CD4-positive, alpha-beta T cell (primary cell): ENCODE measurements at regions not wholly inside any gene's neighbourhood (a gene's known extent, or its start where the extent isn't known, plus 50 kb on each side); places are given as distances from the start of the nearest gene placed in this dataset.
"Not testable (repeated sequence)": the region's sequence is repeated elsewhere in the genome, so short reads cannot be mapped to it uniquely, and the experiment has no call there.

ENCODE experiments used
- ATAC-seq: fragments of 200-7000 bp; cut with Tn5 transposase; one replicate; pipeline ENCODE4 v1.10.0; 2022; ENCODE audit warnings: mild to moderate bottlenecking; ENCODE audit not compliant: poor library complexity
- CTCF ChIA-PET: fragments of 350-600 bp; sonication (Branson Sonifier 250); formaldehyde crosslinking; loops from one replicate; lab custom pipeline; 2021; ENCODE audit warnings: antibody characterized with exemption, inconsistent platforms; lab: Charles Lee
- POLR2A ChIA-PET: fragments of 350-600 bp; sonication (Branson Sonifier 250); formaldehyde crosslinking; loops from one replicate; lab custom pipeline; 2021; ENCODE audit warnings: antibody characterized with exemption, inconsistent platforms; lab: Charles Lee
- DNase-seq, 14 experiments: peaks; one replicate each; pipeline ENCODE4 v3.0.0-alpha.2; 2013 to 2020; ENCODE audit warnings: mixed read lengths in 2 of 14
- H3K27ac ChIP-seq, 2 donors: one replicate each; pipeline versions ENCODE4 v1.5.1 to v1.7.0; 2013; ENCODE audit warnings: low read length in 2 of 2, low read depth in 1 of 2, mild to moderate bottlenecking in 1 of 2
- H3K27me3 ChIP-seq, 2 experiments: 1 replicate in 1 of 2; 2 replicates in 1 of 2; pipeline versions ENCODE4 v1.6.1 to v1.7.0; 2013; ENCODE audit warnings: low read length in 2 of 2, control low read depth in 1 of 2, mild to moderate bottlenecking in 1 of 2, moderate library complexity in 1 of 2; ENCODE audit not compliant: insufficient read depth in 2 of 2, control insufficient read depth in 1 of 2
- H3K36me3 ChIP-seq: one replicate; pipeline ENCODE4 v1.6.1; 2013; ENCODE audit warnings: low read length, control low read depth; ENCODE audit not compliant: insufficient read depth
- H3K4me1 ChIP-seq: one replicate; pipeline ENCODE4 v1.6.1; 2013; ENCODE audit warnings: low read length, control low read depth; ENCODE audit not compliant: insufficient read depth
- H3K4me3 ChIP-seq: one replicate; pipeline ENCODE4 v1.5.1; 2013; ENCODE audit warnings: mild to moderate bottlenecking, low read length, moderate library complexity
- H3K9me3 ChIP-seq, 2 experiments: 1 replicate in 1 of 2; 2 replicates in 1 of 2; pipeline versions ENCODE4 v1.6.1 to v1.7.0; 2013; ENCODE audit warnings: low read length in 2 of 2, mild to moderate bottlenecking in 2 of 2, control low read depth in 1 of 2, moderate library complexity in 1 of 2; ENCODE audit not compliant: control insufficient read depth in 1 of 2, insufficient read depth in 1 of 2
- H3K27ac Mint-ChIP-seq: one replicate; pipeline ENCODE4 v1.8.0; 2020; ENCODE audit warnings: mixed read lengths
- H3K27me3 Mint-ChIP-seq: one replicate; pipeline ENCODE4 v1.8.0; 2021; ENCODE audit warnings: mixed read lengths
- H3K36me3 Mint-ChIP-seq: one replicate; pipeline ENCODE4 v1.8.0; 2021; ENCODE audit warnings: low read depth, mixed read lengths
- H3K4me1 Mint-ChIP-seq: one replicate; pipeline ENCODE4 v1.8.0; 2021; ENCODE audit warnings: low read depth, mixed read lengths
- H3K4me3 Mint-ChIP-seq: one replicate; pipeline ENCODE4 v1.8.0; 2020; ENCODE audit warnings: mild to moderate bottlenecking, mixed read lengths
- H3K9me3 Mint-ChIP-seq: one replicate; pipeline ENCODE4 v1.8.0; 2020; ENCODE audit warnings: mixed read lengths
- intact Hi-C, 2 experiments: fragments of 100-400 bp; cut with DNase I in 1 of 2; cut with micrococcal nuclease in 1 of 2; formaldehyde crosslinking; loops; one replicate each; pipeline versions ENCODE4 v1.15.1 to v1.9.0; 2023 to 2025; cut with DNase I, micrococcal nuclease

GRCh38 chr2:91760672-91761071 is 3069.2 kb downstream of the RPIA start:
- H3K9me3 ChIP-seq, H3K4me3 ChIP-seq, intact Hi-C loops, H3K4me1 Mint-ChIP-seq, DNase-seq, H3K4me1 ChIP-seq, H3K27me3 Mint-ChIP-seq, H3K27me3 ChIP-seq, H3K9me3 Mint-ChIP-seq, H3K36me3 Mint-ChIP-seq, H3K27ac Mint-ChIP-seq, ATAC-seq, CTCF ChIA-PET, H3K36me3 ChIP-seq, H3K4me3 Mint-ChIP-seq, POLR2A ChIA-PET, H3K27ac ChIP-seq: not testable (repeated sequence)

DNA sequence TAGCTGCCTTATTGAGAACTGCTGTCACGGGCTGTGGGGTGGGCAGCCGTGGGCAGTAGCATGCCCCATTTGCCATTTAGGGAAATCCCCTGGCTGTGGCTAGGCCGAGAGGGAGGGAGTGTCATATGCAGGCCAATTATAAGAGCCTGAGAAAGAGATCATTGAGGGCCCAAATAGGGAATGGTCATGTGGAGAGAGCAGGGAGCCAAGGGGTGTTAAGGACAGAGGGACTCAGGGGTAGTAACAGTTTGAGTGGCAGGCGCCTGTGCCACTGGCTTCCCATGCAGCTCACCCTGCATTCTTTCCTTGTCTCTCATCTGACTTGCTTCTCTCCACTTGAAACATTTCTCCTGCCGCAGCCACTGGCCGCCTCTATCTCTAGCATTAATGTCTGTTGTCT is 3070.8 kb downstream of the RPIA start:
- H3K27me3 ChIP-seq, H3K4me3 ChIP-seq, POLR2A ChIA-PET, H3K27me3 Mint-ChIP-seq, H3K27ac Mint-ChIP-seq, H3K4me3 Mint-ChIP-seq, CTCF ChIA-PET, intact Hi-C loops, H3K36me3 Mint-ChIP-seq, H3K27ac ChIP-seq, H3K9me3 ChIP-seq, H3K9me3 Mint-ChIP-seq, H3K36me3 ChIP-seq, H3K4me1 ChIP-seq, ATAC-seq, H3K4me1 Mint-ChIP-seq, DNase-seq: not testable (repeated sequence)

DNA sequence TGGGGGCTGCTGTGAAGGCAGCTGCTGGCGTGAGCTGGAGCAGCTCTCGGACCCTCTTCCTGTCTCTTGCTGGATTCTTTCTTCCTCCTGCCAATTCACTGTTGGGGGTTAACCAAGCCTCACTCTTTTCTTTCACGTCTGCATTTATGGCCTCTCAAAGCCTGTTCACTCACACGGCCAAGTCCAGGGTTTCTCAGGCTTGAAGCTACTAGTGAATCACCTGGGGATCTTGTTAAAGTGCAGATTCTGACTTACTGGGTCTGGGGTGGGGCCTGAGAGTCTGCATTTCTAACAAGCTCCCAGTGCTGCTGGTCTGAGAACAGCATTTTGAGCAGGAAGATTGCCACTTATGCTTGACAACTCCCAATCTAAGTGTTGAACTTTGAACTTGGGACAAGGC is 3072.2 kb downstream of the RPIA start:
- ATAC-seq, H3K27ac ChIP-seq, POLR2A ChIA-PET, intact Hi-C loops, H3K4me1 Mint-ChIP-seq, CTCF ChIA-PET, H3K27me3 ChIP-seq, H3K27ac Mint-ChIP-seq, H3K36me3 Mint-ChIP-seq, H3K27me3 Mint-ChIP-seq, H3K9me3 Mint-ChIP-seq, DNase-seq, H3K36me3 ChIP-seq, H3K9me3 ChIP-seq, H3K4me3 ChIP-seq, H3K4me1 ChIP-seq, H3K4me3 Mint-ChIP-seq: not testable (repeated sequence)

- H3K4me3 ChIP-seq, H3K9me3 Mint-ChIP-seq, intact Hi-C loops, CTCF ChIA-PET, H3K36me3 Mint-ChIP-seq, H3K27ac Mint-ChIP-seq, H3K9me3 ChIP-seq, H3K27me3 ChIP-seq, H3K4me1 ChIP-seq, ATAC-seq, H3K27ac ChIP-seq, H3K4me3 Mint-ChIP-seq, H3K4me1 Mint-ChIP-seq, DNase-seq, H3K36me3 ChIP-seq, H3K27me3 Mint-ChIP-seq, POLR2A ChIA-PET: not testable (repeated sequence)
These were observed 3073.1 kb downstream of the RPIA start for GRCh38 chr2:91764581-91765002.

DNA sequence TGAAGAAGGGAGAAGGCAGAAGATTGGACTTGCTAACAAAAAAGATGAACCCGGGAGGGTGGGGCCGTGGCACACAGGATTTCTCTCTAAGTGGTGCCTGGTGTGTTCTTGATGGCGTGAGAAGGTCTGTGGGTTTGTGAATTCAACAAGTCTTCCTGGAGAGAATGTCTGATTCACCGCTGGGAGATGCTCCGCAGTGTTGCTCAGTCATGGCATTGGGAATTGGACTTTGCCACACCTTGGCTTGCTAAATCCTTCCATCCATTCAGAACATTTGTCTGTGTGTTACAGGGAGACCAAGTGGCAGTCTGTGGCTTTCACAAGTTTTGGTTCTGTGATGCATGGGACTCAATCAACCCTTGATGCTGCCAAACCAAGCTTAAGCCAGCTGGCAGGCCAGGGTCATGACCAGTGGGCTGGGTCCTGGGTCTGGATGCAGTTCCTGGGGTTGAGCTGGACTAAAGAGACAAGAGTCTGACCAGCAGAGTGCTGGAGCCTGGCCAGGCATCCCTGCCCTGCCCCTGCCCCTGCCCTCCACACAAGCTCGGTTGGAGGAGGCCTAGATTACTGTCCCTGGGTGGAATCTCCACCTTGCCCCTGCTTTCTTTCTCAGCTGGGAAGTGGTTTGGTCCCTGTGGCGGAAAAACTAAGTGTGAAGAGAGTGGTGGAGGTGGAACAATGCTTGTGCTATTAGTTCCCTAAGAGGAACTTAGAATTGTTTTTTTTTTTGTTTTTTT is 3073.7 kb downstream of the RPIA start:
- H3K27me3 Mint-ChIP-seq, CTCF ChIA-PET: not testable (repeated sequence)

DNA sequence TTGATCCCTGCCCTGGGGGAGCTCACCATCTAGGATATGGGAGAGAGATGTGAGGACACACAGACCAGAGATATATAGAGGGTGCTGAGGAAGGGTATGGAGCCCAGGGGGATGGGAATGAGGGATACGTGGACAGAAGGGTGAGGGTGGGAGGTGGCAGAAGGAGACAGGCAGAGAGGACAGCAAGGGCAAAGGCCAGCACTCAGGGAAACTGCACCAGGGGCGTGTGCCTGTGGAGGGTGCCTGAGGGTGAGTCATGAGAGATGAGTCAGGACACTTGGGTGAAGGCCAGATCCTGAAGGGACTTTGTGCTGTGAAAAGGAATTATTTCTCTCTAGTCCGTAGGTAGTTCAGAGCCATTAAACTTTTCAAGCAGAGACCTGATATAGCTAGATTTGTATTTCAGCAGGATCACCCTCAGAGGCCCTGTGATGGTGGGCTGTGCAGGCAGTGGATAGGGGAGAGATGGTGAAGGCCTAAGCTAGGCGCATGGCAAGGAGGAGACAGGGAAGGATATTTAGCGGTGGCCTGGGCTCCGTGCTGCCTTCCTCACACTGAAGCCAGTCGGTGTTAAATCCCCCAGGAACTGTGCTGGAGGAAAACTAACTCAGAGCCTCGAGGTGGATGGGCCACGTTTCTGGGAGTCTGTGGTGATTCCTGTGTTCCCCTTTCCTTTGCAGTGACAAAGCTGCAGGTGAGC is 3075.0 kb downstream of the RPIA start:
- H3K27me3 ChIP-seq, ATAC-seq, H3K4me3 ChIP-seq, CTCF ChIA-PET, H3K4me1 ChIP-seq, H3K27ac ChIP-seq, H3K4me3 Mint-ChIP-seq, H3K36me3 ChIP-seq, H3K9me3 Mint-ChIP-seq, H3K36me3 Mint-ChIP-seq, H3K4me1 Mint-ChIP-seq, H3K9me3 ChIP-seq, H3K27me3 Mint-ChIP-seq, intact Hi-C loops, POLR2A ChIA-PET, H3K27ac Mint-ChIP-seq: not testable (repeated sequence)
- peak in 2 of 14 experiments; percentile 41 to 55 for DNase-seq

More for the DNA sequence above, 3073.7 kb downstream of the RPIA start:
- intact Hi-C loops, H3K4me1 Mint-ChIP-seq, H3K4me3 Mint-ChIP-seq, H3K36me3 Mint-ChIP-seq, H3K27ac Mint-ChIP-seq, H3K36me3 ChIP-seq, H3K9me3 ChIP-seq, H3K9me3 Mint-ChIP-seq, DNase-seq, H3K4me3 ChIP-seq, H3K27ac ChIP-seq, POLR2A ChIA-PET, H3K27me3 ChIP-seq, H3K4me1 ChIP-seq, ATAC-seq: not testable (repeated sequence)

DNA sequence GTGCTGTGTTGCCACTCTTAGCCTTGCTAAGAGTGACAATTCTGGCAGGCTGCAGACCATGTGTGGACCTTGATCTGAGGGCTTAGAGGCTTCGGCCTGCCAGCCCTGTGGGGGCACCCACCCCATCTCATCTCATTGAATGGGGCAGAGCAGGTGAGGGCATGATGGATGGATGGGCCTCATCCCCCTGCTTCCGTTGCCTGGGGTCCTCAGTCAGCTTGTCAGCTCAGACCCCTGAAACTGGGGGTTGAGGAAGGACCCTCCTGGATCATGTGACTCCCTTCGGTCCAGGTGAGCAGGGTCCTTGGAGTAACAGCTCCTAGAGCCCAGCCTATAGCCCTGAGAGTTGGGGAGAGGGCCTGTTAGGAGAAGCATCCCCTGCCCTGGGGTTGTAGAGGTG is 3076.8 kb downstream of the RPIA start:
- ATAC-seq, H3K4me1 ChIP-seq, H3K27me3 ChIP-seq, H3K27me3 Mint-ChIP-seq, H3K9me3 ChIP-seq, H3K4me1 Mint-ChIP-seq, H3K27ac ChIP-seq, DNase-seq, H3K36me3 Mint-ChIP-seq, H3K4me3 ChIP-seq, CTCF ChIA-PET, H3K9me3 Mint-ChIP-seq, POLR2A ChIA-PET, H3K4me3 Mint-ChIP-seq, H3K27ac Mint-ChIP-seq, intact Hi-C loops, H3K36me3 ChIP-seq: not testable (repeated sequence)
